ENCODE measurements at regions not wholly inside any gene's neighbourhood (a gene's known extent, or its start where the extent isn't known, plus 50 kb on each side); places are given as distances from the start of the nearest gene placed in this dataset.

DNA sequence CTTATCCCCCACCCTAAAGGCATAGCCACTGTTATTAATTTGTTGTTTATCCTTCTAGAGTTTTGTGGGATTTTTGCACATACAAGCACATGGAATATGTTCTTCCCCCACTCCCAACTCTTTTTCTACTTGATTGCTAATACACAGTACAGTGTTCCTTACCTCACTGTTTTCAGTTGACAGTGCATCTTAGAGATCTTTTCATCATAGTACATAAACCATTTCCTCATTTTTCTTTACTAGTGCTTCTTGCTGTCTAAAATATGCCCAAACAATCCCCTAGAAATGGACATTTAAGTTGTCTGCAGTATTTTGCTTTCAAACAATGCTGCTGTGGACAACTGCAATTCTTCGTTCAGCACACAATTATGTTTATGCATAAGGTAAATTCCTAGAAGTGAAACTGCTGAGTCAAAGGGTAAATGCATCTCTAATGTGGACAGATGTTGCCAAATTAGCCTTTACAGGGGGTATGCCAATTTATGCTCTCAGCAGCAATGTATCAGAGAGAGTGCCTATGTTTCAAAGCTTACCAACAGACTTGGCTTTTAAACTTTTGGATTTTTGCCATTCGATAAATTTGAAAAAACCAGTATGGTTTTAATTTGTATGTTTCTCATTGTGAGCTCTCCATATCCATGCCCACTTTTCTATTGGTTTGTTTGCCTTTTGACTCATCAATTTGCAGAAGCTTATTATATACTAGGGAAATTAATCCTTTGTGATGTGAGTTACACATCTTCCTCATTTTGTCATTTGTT, 132.6 kb downstream of the MRPS6 start:
- no peak for DNase-seq (ENCODE audit: low spot score)
- TF ChIP-seq, protein P1, sequence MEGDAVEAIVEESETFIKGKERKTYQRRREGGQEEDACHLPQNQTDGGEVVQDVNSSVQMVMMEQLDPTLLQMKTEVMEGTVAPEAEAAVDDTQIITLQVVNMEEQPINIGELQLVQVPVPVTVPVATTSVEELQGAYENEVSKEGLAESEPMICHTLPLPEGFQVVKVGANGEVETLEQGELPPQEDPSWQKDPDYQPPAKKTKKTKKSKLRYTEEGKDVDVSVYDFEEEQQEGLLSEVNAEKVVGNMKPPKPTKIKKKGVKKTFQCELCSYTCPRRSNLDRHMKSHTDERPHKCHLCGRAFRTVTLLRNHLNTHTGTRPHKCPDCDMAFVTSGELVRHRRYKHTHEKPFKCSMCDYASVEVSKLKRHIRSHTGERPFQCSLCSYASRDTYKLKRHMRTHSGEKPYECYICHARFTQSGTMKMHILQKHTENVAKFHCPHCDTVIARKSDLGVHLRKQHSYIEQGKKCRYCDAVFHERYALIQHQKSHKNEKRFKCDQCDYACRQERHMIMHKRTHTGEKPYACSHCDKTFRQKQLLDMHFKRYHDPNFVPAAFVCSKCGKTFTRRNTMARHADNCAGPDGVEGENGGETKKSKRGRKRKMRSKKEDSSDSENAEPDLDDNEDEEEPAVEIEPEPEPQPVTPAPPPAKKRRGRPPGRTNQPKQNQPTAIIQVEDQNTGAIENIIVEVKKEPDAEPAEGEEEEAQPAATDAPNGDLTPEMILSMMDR (IDR thresholded peaks at IDR 0.05): no peak
- peak overlapping the region in 1 of 2 donors; percentile 61 for H3K27ac ChIP-seq
- H3K4me3 ChIP-seq: no peak overlapping the region

DNA sequence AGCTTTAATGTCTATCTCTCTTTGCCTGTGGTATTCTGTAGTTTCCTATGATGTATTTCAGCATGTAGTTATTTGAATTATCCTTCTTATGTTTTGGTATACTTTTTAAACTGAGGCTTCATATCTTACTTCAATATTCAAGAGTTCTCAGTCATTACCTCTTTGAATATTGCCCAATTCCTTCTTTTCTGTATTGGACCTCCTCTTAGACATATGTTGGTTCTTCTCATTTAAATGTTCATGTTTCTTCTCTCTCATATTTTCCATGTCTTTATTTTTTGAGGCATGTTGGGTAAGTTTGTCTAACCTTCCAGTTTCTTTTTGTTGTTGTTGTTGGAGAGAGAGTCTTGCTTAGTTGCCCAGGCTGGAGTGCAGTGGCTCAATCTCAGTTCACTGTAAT, 140.6 kb downstream of the MRPS6 start:
- no peak overlapping the region for H3K27ac ChIP-seq

DNA sequence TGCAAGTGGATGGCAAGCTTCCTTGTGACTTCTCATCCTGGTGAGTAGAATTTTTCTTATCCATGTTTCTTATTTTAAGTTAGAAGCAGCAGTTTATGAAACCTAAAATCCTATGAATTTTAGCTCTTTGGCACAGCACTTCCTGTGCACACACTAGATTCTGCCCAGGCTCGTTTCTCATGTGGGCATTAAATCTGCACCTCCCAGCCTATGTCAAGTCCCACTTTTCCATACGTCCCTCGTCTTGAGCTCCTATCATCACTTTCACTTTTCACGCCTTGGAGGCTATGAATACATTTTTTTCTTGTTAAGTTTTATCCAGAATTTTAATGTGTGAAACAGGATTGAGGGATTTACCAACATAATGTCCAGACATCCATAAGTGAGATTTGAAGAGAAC, 142.1 kb downstream of the MRPS6 start:
- TF ChIP-seq, protein P1 (IDR thresholded peaks at IDR 0.05): no peak
- Histone ChIP-seq H3K4me3 (peak overlapping the region; percentile 11), H3K27ac (peak overlapping the region; percentile 54 to 59)
- DNase-seq (ENCODE audit: low spot score): no peak

More for the DNA sequence above, 140.6 kb downstream of the MRPS6 start:
- H3K4me3 ChIP-seq: no peak overlapping the region
- DNase-seq (ENCODE audit: low spot score): no peak
- TF ChIP-seq, protein P1 (IDR thresholded peaks at IDR 0.05): no peak

DNA sequence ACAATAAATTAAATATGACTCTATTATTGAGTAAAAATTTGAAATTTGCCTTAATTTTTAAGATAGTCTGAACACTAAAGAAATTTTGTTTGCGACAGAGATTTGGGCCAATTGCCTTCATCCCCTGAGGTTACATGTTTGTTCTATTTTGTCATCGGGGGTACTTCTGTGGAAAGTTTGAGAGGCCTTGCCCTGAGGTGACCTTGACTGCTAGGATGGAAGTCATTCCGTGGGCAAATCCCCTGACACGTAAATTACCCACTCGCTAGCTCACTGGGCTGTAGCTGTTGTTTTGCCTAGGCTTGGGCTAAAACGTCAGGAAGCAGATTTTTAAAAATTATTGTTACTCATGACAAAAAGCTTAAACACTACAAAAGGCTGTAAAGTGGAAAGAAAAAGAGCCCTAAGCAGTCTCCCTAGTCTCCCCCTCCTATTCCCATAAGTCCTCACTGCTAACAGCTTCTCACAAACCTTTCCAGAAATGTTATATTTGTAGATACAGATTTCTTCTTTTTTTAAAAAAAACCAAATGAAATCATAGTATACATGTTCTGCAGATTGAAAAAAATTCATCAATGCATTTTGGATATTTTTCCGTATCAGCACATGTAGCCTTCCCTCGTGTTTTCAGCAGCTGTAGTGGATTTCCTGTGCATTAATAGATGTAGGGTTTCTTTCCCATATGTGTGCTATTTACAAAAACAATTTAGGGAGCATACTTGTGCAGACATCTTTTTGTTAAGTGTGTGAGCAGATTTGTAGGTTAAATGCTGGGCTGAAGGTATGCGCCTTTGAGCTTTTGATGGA, 142.7 kb downstream of the MRPS6 start:
- Histone ChIP-seq H3K27ac (peak overlapping the region; percentile 59 to 65), H3K4me3 (peak overlapping the region; percentile 48)
- TF ChIP-seq, protein P1 (IDR thresholded peaks at IDR 0.05): no peak
- DNase-seq (ENCODE audit: low spot score): no peak

DNA sequence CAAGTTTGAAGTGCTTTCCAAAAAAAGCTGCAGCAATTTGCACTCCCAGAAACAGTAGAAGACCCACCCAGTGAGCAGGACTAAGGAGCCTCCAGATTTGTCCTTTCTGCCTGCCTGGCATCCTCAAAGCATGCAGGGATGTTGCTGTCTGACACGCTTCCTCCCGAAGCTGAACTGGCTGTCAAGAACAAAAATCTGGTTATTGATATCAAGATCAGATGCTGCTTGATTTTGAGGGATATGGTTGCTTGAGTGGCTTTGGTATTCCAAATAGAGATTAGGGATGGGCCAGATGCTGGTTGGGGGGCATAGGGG, 143.3 kb downstream of the MRPS6 start:
- TF ChIP-seq, protein P1 (IDR thresholded peaks at IDR 0.05): no peak
- DNase-seq (ENCODE audit: low spot score): no peak
- H3K4me3 ChIP-seq: no peak overlapping the region
- peak overlapping the region in 1 of 2 donors; percentile 38 for H3K27ac ChIP-seq

DNA sequence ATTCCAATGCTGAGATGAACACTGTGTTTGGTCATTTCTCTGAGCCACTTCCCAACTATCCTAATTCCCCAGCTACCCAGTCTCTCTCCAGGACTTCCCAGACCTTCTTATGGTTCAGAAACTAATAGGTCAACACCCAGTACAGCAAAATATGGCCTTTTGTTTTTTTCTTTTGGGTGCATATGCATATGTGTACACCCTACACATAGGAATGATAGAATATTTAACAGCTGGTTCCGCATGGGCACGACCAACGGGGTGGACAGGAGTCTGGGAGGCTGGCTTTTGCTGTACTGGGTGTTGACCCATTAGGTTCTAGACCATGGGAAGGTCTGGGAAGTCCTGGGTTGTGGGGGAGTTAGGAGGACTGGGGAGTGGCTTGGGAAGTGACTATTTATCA, 143.9 kb downstream of the MRPS6 start:
- H3K4me3 ChIP-seq: no peak overlapping the region
- TF ChIP-seq, protein P1 (IDR thresholded peaks at IDR 0.05): no peak
- no peak overlapping the region for H3K27ac ChIP-seq
- DNase-seq (ENCODE audit: low spot score): no peak
